HepG2 (cell line): ENCODE measurements at regions not wholly inside any gene's neighbourhood (a gene's known extent, or its start where the extent isn't known, plus 50 kb on each side); places are given as distances from the start of the nearest gene placed in this dataset.

Experiments used
- ATAC-seq: fragments of 200-7000 bp; cut with Tn5 transposase; 3 replicates; pipeline ENCODE4 v1.9.1; 2020; ENCODE audit warnings: mild to moderate bottlenecking, moderate library complexity
- BruUV-seq: library from RNA; stranded (reverse); fragments of 400-500 nt; replicated peaks from 2 replicates; lab custom pipeline; 2021; lab: Mats Ljungman, UMichigan
- CTCF ChIA-PET: fragments of 300-600 bp; formaldehyde crosslinking; extraction: SDS; loops from one replicate; lab custom pipeline; 2021; ENCODE audit warnings: low total read pairs, inconsistent platforms, low intra/inter-chr PET ratio; lab: Yijun Ruan, JAX
- POLR2A ChIA-PET: fragments of 350-600 bp; sonication (Branson Sonifier 250); formaldehyde crosslinking; loops from one replicate; lab custom pipeline; 2020; ENCODE audit warnings: antibody characterized with exemption, inconsistent platforms; lab: Yijun Ruan, JAX
- DNase-seq: peaks from one replicate; pipeline ENCODE4 v3.0.0-alpha.2; 2015; ENCODE audit warnings: low spot score
- FAIRE-seq: peaks from 3 replicates; lab custom pipeline; 2011; peaks lifted over from hg19 to GRCh38; lab: Jason Lieb, UNC
- H2AFZ ChIP-seq: one replicate; pipeline ENCODE4 v1.6.1; 2011; ENCODE audit warnings: low read length, inconsistent platforms
- H3K27ac ChIP-seq: fragments of 300-600 bp; 3 replicates; pipeline ENCODE4 v1.8.0; 2011; ENCODE audit warnings: mixed run types, mild to moderate bottlenecking, mixed read lengths, low read length, inconsistent platforms; ENCODE audit not compliant: insufficient read depth; ENCODE audit errors: extremely low read length
- H3K27me3 ChIP-seq, 2 experiments: fragments of 200-600 bp in 1 of 2; 2 replicates in 1 of 2; 3 replicates in 1 of 2; pipeline versions ENCODE4 v1.6.0 to v1.8.0; 2011; ENCODE audit warnings: low read length in 2 of 2, mild to moderate bottlenecking in 2 of 2, moderate library complexity in 2 of 2, inconsistent platforms in 1 of 2; ENCODE audit not compliant: insufficient read depth in 2 of 2, control insufficient read depth in 1 of 2
- H3K36me3 ChIP-seq, 2 experiments: fragments of 200-600 bp in 1 of 2; replicated peaks in 1 of 2; 2 replicates in 1 of 2; 3 replicates in 1 of 2; pipeline versions ENCODE4 v1.5.1 to v1.8.0; 2011; ENCODE audit warnings: low read length in 2 of 2, inconsistent platforms in 1 of 2; ENCODE audit not compliant: insufficient read depth in 2 of 2, control insufficient read depth in 1 of 2
- H3K4me1 ChIP-seq: 2 replicates; pipeline ENCODE4 v1.5.1; 2012; ENCODE audit warnings: low read length, inconsistent platforms; ENCODE audit not compliant: insufficient read depth
- H3K4me2 ChIP-seq: 2 replicates; pipeline ENCODE4 v1.6.0; 2011; ENCODE audit warnings: low read depth, low read length, inconsistent platforms
- H3K4me3 ChIP-seq, 3 experiments: fragments of 200-600 bp in 1 of 3; sonication (generic), shearing (Covaris generic) in 1 of 3; replicated peaks in 1 of 3; 2 replicates each; pipeline ENCODE4 v1.5.1; 2011 to 2016; ENCODE audit warnings: low read length in 3 of 3, inconsistent platforms in 2 of 3, low read depth in 2 of 3, mild to moderate bottlenecking in 2 of 3, control low read depth in 1 of 3, mixed read lengths in 1 of 3; ENCODE audit not compliant: insufficient read depth in 1 of 3
- H3K79me2 ChIP-seq: one replicate; pipeline ENCODE4 v1.6.1; 2011; ENCODE audit warnings: low read length, inconsistent platforms; ENCODE audit not compliant: insufficient read depth
- H3K9ac ChIP-seq: 2 replicates; pipeline ENCODE4 v1.6.0; 2011; ENCODE audit warnings: mild to moderate bottlenecking, low read depth, low read length, inconsistent platforms; ENCODE audit not compliant: insufficient read depth
- H3K9me3 ChIP-seq: 2 replicates; pipeline ENCODE4 v1.5.1; 2012; ENCODE audit warnings: mild to moderate bottlenecking, low read length
- H4K20me1 ChIP-seq: 2 replicates; pipeline ENCODE4 v1.6.0; 2011; ENCODE audit warnings: inconsistent platforms, mild to moderate bottlenecking, low read length, moderate library complexity; ENCODE audit not compliant: insufficient read depth
- DPF2 ChIP-seq: sonication (generic); formaldehyde crosslinking; IDR thresholded peaks from 2 replicates; pipeline ENCODE4 v1.4.0; 2020; ENCODE audit warnings: mild to moderate bottlenecking, low read depth, missing genetic modification reagents, borderline replicate concordance
- JUND ChIP-seq: sonication (generic); formaldehyde crosslinking; IDR thresholded peaks from 2 replicates; pipeline ENCODE4 v1.8.0; 2022; ENCODE audit warnings: mild to moderate bottlenecking, missing genetic modification reagents
- KDM3A ChIP-seq: IDR thresholded peaks from 2 replicates; pipeline ENCODE4 v1.6.1; 2018; ENCODE audit warnings: low read depth, missing compliant biosample characterization
- NAIF1 ChIP-seq: sonication (generic); formaldehyde crosslinking; IDR thresholded peaks from 2 replicates; pipeline ENCODE4 v1.5.0; 2020; ENCODE audit warnings: mild to moderate bottlenecking, missing genetic modification reagents, borderline replicate concordance
- NCOR1 ChIP-seq: fragments of 200-600 bp; sonication (generic); IDR thresholded peaks from 2 replicates; pipeline ENCODE4 v1.7.0; 2017; ENCODE audit warnings: antibody characterized with exemption, low read length, borderline replicate concordance
- NFKB2 ChIP-seq: sonication (generic); formaldehyde crosslinking; IDR thresholded peaks from 2 replicates; pipeline ENCODE4 v1.4.0; 2020; ENCODE audit warnings: missing genetic modification reagents, borderline replicate concordance
- NR2F2 ChIP-seq: IDR thresholded peaks from 2 replicates; pipeline ENCODE4 v1.6.1; 2012; ENCODE audit warnings: low read depth, inconsistent platforms, borderline replicate concordance
- PHF21A ChIP-seq: sonication (generic); formaldehyde crosslinking; IDR thresholded peaks from 2 replicates; pipeline ENCODE4 v1.5.0; 2020; ENCODE audit warnings: mild to moderate bottlenecking, missing genetic modification reagents
- RELA ChIP-seq: sonication (generic); formaldehyde crosslinking; IDR thresholded peaks from 2 replicates; pipeline ENCODE4 v1.4.0; 2020; ENCODE audit warnings: missing genetic modification reagents
- RFXANK ChIP-seq: IDR thresholded peaks from 2 replicates; pipeline ENCODE4 v1.6.1; 2016
- SMARCC2 ChIP-seq: fragments of 450-650 bp; IDR thresholded peaks from 2 replicates; pipeline ENCODE4 v1.6.1; 2017; ENCODE audit warnings: antibody characterized with exemption, mild to moderate bottlenecking
- STAG1 ChIP-seq: sonication (generic); formaldehyde crosslinking; IDR thresholded peaks from 2 replicates; pipeline ENCODE4 v1.4.0; 2020; ENCODE audit warnings: missing genetic modification reagents
- STAT5B ChIP-seq: sonication (generic); formaldehyde crosslinking; IDR thresholded peaks from 2 replicates; pipeline ENCODE4 v1.4.0; 2020; ENCODE audit warnings: missing genetic modification reagents
- THYN1 ChIP-seq: sonication (generic); formaldehyde crosslinking; IDR thresholded peaks from 2 replicates; pipeline ENCODE4 v1.8.1; 2023; ENCODE audit warnings: low read depth, mild to moderate bottlenecking, moderate library complexity, missing genetic modification reagents, borderline replicate concordance
- ZMYM2 ChIP-seq: sonication (generic); formaldehyde crosslinking; IDR thresholded peaks from 2 replicates; pipeline ENCODE4 v1.8.0; 2022; ENCODE audit warnings: mild to moderate bottlenecking, missing genetic modification reagents
- ZNF432 ChIP-seq: sonication (generic); formaldehyde crosslinking; IDR thresholded peaks from 2 replicates; pipeline ENCODE4 v1.5.0; 2020; ENCODE audit warnings: missing genetic modification reagents, mild to moderate bottlenecking, borderline replicate concordance
- ZNF546 ChIP-seq: sonication (generic); formaldehyde crosslinking; conservative IDR thresholded peaks from 2 replicates; pipeline ENCODE4 v1.8.1; 2023; ENCODE audit warnings: mild to moderate bottlenecking, missing genetic modification reagents
- ZNF883 ChIP-seq: sonication (generic); formaldehyde crosslinking; IDR thresholded peaks from 2 replicates; pipeline ENCODE4 v1.5.1; 2020; ENCODE audit warnings: mild to moderate bottlenecking, missing genetic modification reagents; ENCODE audit errors: not compliant biosample characterization
- WGBS: methylation state at CpG from one replicate; pipeline ENCODE4 v1.1.6; 2017; ENCODE audit warnings: low lambda C conversion rate; 5-methylcytosine and 5-hydroxymethylcytosine counted together
- in situ Hi-C: cut with HindIII; loops from 2 replicates; pipeline ENCODE4 v1.10.0; 2017; ENCODE audit warnings: low pct_unique_long_range_greater_than_20kb; ENCODE audit not compliant: extremely low pct_ligation_motif_present
- intact Hi-C: fragments of 100-400 bp; cut with micrococcal nuclease; formaldehyde crosslinking; loops from one replicate; pipeline ENCODE4 v1.10.0; 2022; ENCODE audit not compliant: unreplicated experiment
- TF ChIP-seq, protein P1 (sequence below): sonication (generic); formaldehyde crosslinking; IDR thresholded peaks from 2 replicates; pipeline ENCODE4 v1.4.0; 2020; ENCODE audit warnings: mild to moderate bottlenecking, missing genetic modification reagents
- TF ChIP-seq, protein P2 (sequence below): sonication (generic); formaldehyde crosslinking; IDR thresholded peaks from 2 replicates; pipeline ENCODE4 v1.5.1; 2020; ENCODE audit warnings: missing genetic modification reagents, mild to moderate bottlenecking, borderline replicate concordance

DNA sequence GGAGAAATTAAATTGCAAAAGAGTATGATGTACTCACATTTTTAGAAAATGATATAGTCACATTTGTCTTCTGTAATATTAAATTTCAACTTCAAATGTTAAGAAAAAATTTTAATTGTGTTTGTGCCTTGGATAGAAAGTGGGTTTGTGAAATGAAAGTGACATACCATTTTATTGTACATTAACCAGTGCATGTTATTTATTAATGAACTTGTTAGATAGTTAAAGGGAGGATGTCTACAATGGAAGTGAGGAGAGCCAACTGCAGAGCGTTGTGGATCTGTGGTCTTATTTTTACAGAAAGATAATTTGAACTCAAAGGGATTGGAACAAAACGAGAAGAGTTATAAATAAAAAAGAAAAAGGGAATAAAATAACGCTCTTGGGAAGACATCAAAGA lies 291.7 kb downstream of the ARL4A start:
- in situ Hi-C loops (no loop called here), intact Hi-C loops (loop anchor here (5.0 kb wide), 1 partner anchor 37 kb away; no protein-coding TSS in a partner anchor)
- Histone ChIP-seq H3K79me2 (no peaks in the 10 kb centered on the region), H3K27me3 (no peaks in the 10 kb centered on the region), H3K4me1 (peaks cover 5% of the 10 kb centered on the region; the same call in 1 of the 2 replicates), H2AFZ (no peak overlapping the region), H3K9ac (no peak overlapping the region), H3K36me3 (no peaks in the 10 kb centered on the region), H3K4me2 (no peak overlapping the region; the same call in 1 of the 2 replicates), H4K20me1 (no peaks in the 10 kb centered on the region), H3K4me3 (no peak overlapping the region), H3K27ac (no peak overlapping the region), H3K9me3 (no peaks in the 10 kb centered on the region)
- ChIA-PET POLR2A (no interaction called here), CTCF (no interaction called here)
- TF ChIP-seq NCOR1 (no peak), NR2F2 (no peak), ZNF546 (CRISPR knock-in tag) (no peak), SMARCC2 (no peak), PHF21A (CRISPR knock-in tag) (no peak), STAG1 (CRISPR knock-in tag) (no peak), NFKB2 (CRISPR knock-in tag) (no peak), ZNF883 (CRISPR knock-in tag) (no peak), RELA (CRISPR knock-in tag) (no peak), JUND (CRISPR knock-in tag) (no peak), ZNF432 (CRISPR knock-in tag) (no peak), STAT5B (CRISPR knock-in tag) (no peak), RFXANK (CRISPR knock-in tag) (no peak), ZMYM2 (CRISPR knock-in tag) (no peak), KDM3A (CRISPR knock-in tag) (no peak), THYN1 (CRISPR knock-in tag) (no peak), DPF2 (CRISPR knock-in tag) (no peak), NAIF1 (CRISPR knock-in tag) (no peak)
- TF ChIP-seq, protein P1, sequence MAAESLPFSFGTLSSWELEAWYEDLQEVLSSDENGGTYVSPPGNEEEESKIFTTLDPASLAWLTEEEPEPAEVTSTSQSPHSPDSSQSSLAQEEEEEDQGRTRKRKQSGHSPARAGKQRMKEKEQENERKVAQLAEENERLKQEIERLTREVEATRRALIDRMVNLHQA (CRISPR knock-in tag), result no peak
- TF ChIP-seq, protein P2, sequence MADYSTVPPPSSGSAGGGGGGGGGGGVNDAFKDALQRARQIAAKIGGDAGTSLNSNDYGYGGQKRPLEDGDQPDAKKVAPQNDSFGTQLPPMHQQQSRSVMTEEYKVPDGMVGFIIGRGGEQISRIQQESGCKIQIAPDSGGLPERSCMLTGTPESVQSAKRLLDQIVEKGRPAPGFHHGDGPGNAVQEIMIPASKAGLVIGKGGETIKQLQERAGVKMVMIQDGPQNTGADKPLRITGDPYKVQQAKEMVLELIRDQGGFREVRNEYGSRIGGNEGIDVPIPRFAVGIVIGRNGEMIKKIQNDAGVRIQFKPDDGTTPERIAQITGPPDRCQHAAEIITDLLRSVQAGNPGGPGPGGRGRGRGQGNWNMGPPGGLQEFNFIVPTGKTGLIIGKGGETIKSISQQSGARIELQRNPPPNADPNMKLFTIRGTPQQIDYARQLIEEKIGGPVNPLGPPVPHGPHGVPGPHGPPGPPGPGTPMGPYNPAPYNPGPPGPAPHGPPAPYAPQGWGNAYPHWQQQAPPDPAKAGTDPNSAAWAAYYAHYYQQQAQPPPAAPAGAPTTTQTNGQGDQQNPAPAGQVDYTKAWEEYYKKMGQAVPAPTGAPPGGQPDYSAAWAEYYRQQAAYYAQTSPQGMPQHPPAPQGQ (CRISPR knock-in tag), result no peak
- ATAC-seq, result no peak
- DNase-seq, result no peak
- no TSS peak for BruUV-seq
- 78% methylated on average over 3 of the region's 3 CpGs for WGBS
- no peak for FAIRE-seq
